SK-N-SH treated with all-trans-retinoic acid at 6 μM for 48 hours (cell line): ENCODE measurements at regions not wholly inside any gene's neighbourhood (a gene's known extent, or its start where the extent isn't known, plus 50 kb on each side); places are given as distances from the start of the nearest gene placed in this dataset.

Source experiments
- ARNTL ChIP-seq: fragments of 450-650 bp; formaldehyde crosslinking; IDR thresholded peaks from 2 replicates; pipeline ENCODE4 v1.5.0; 2020; ENCODE audit warnings: low read depth, mild to moderate bottlenecking, moderate library complexity, borderline replicate concordance
- BACH2 ChIP-seq: fragments of 250-450 bp; sonication (Bioruptor Pico); IDR thresholded peaks from 2 replicates; pipeline ENCODE4 v1.9.0; 2021; ENCODE audit warnings: mild to moderate bottlenecking, borderline replicate concordance
- CSDC2 ChIP-seq: fragments of 250-450 bp; sonication (Bioruptor Pico); IDR thresholded peaks from 2 replicates; pipeline ENCODE4 v1.5.0; 2020; ENCODE audit warnings: mild to moderate bottlenecking, moderate library complexity
- ESRRG ChIP-seq: fragments of 250-450 bp; sonication (Bioruptor Pico); IDR thresholded peaks from 2 replicates; pipeline ENCODE4 v1.6.1; 2021; ENCODE audit warnings: mild to moderate bottlenecking
- PPARA ChIP-seq: fragments of 250-450 bp; sonication (Bioruptor Pico); IDR thresholded peaks from 2 replicates; pipeline ENCODE4 v1.5.0; 2020; ENCODE audit warnings: mild to moderate bottlenecking, borderline replicate concordance
- RARB ChIP-seq: fragments of 250-450 bp; sonication (Bioruptor Pico); IDR thresholded peaks from 2 replicates; pipeline ENCODE4 v1.8.0; 2021; ENCODE audit warnings: mild to moderate bottlenecking, moderate library complexity
- TOX ChIP-seq: fragments of 250-450 bp; sonication (Bioruptor Pico); IDR thresholded peaks from 2 replicates; pipeline ENCODE4 v1.8.0; 2021; ENCODE audit warnings: mild to moderate bottlenecking, moderate library complexity, borderline replicate concordance
- ZC3H10 ChIP-seq: fragments of 250-450 bp; sonication (Bioruptor Pico); IDR thresholded peaks from 2 replicates; pipeline ENCODE4 v1.5.1; 2021; ENCODE audit warnings: mild to moderate bottlenecking, moderate library complexity
- ZFP3 ChIP-seq: fragments of 250-450 bp; sonication (Bioruptor Pico); IDR thresholded peaks from 2 replicates; pipeline ENCODE4 v1.5.0; 2020; ENCODE audit warnings: mild to moderate bottlenecking, moderate library complexity
- ZFP30 ChIP-seq: fragments of 450-650 bp; formaldehyde crosslinking; IDR thresholded peaks from 2 replicates; pipeline ENCODE4 v1.5.0; 2022; ENCODE audit warnings: mild to moderate bottlenecking, moderate library complexity
- ZNF565 ChIP-seq: fragments of 450-650 bp; formaldehyde crosslinking; conservative IDR thresholded peaks from 2 replicates; pipeline ENCODE4 v1.5.0; 2020; ENCODE audit warnings: low read depth, mild to moderate bottlenecking, moderate library complexity
- TF ChIP-seq, protein P1 (sequence below): fragments of 250-450 bp; sonication (Bioruptor Pico); IDR thresholded peaks from 2 replicates; pipeline ENCODE4 v1.8.0; 2020; ENCODE audit warnings: mild to moderate bottlenecking, moderate library complexity, borderline replicate concordance

DNA sequence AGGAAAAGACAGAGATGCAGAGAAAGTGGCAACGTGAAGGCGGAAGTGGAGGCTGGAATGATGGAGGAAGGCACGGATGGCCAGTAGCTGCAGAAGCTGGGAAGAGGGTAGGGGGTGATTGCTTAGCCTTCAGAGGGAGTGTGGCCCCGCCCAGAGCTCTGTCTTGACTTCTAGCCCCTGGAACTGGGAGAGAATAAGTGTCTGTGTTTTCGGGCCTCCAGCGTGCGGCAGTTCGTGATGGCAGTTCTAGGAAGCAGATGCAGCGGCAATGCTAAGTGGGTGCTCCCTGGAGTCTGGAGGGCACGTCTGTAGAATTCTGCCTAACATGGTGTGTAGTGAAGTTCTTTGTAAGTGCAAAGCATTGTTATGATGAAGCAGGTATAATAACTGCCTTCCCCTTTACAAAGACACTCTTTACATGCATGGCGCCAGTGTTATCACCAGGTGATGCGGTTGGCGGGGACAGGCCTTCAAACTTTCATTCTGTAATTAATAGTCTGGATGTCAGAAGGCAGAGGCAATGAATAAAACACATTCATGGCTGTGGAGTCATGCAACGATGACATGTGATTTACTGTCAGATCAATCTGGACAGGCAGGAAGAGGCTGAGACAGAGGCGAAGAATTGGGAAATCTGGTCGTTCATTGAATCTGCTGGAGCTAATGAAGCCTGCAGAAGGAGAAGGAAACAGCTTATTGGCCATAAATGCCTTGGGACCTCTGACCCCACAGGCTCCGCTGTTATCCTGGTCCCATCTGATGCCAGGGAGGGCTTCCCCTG, 228.6 kb downstream of the GLRX3 start:
- TF ChIP-seq ARNTL = no peak
- TF ChIP-seq, protein P1, sequence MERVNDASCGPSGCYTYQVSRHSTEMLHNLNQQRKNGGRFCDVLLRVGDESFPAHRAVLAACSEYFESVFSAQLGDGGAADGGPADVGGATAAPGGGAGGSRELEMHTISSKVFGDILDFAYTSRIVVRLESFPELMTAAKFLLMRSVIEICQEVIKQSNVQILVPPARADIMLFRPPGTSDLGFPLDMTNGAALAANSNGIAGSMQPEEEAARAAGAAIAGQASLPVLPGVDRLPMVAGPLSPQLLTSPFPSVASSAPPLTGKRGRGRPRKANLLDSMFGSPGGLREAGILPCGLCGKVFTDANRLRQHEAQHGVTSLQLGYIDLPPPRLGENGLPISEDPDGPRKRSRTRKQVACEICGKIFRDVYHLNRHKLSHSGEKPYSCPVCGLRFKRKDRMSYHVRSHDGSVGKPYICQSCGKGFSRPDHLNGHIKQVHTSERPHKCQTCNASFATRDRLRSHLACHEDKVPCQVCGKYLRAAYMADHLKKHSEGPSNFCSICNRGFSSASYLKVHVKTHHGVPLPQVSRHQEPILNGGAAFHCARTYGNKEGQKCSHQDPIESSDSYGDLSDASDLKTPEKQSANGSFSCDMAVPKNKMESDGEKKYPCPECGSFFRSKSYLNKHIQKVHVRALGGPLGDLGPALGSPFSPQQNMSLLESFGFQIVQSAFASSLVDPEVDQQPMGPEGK = no peak
- TF ChIP-seq ZFP3 = no peak
- TF ChIP-seq CSDC2 (CRISPR knock-in tag) = no peak
- TF ChIP-seq ZNF565 (CRISPR knock-in tag) = no peak
- no peak for TF ChIP-seq ZFP30 (CRISPR knock-in tag)
- TF ChIP-seq TOX (CRISPR knock-in tag) = no peak
- no peak for TF ChIP-seq ZC3H10 (CRISPR knock-in tag)
- TF ChIP-seq PPARA (CRISPR knock-in tag) = no peak
- no peak for TF ChIP-seq BACH2 (CRISPR knock-in tag)
- no peak for TF ChIP-seq ESRRG (CRISPR knock-in tag)
- TF ChIP-seq RARB (CRISPR knock-in tag) = no peak
